ENCODE measurements at regions not wholly inside any gene's neighbourhood (a gene's known extent, or its start where the extent isn't known, plus 50 kb on each side); places are given as distances from the start of the nearest gene placed in this dataset.

DNA sequence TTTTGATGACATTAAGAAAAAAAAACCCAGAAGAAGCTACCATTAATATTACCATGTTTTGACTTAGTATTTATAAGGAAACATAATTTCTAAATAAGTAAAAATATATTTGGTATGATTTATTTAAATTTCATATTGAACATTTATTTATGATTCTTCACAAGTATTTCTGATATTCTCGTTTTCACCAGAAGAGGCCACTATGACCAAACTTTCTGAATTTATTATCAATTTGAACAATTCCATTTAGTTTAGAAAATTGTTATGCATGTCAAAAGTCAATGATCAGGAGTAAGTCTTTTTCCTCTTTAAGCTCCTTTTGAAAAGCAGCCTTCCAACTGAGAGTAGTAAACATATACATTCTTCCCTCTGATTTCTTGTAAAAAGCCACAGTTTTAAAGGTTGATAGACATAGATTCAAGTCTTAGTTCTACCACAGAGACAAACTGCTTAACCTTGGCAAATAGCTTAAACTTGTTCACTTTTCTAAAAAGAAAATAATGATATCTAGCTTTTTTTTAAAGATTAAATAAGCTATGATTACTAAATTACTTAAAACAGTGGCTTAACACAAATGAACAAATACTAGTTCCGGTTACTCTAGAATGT is 329.9 kb downstream of the TRIB2 start:
- H3K4me1 ChIP-seq: no peaks in the 10 kb centered on the region
- no peak for TF ChIP-seq POLR2A (IDR thresholded peaks at IDR 0.05)
- TF ChIP-seq, protein P1, sequence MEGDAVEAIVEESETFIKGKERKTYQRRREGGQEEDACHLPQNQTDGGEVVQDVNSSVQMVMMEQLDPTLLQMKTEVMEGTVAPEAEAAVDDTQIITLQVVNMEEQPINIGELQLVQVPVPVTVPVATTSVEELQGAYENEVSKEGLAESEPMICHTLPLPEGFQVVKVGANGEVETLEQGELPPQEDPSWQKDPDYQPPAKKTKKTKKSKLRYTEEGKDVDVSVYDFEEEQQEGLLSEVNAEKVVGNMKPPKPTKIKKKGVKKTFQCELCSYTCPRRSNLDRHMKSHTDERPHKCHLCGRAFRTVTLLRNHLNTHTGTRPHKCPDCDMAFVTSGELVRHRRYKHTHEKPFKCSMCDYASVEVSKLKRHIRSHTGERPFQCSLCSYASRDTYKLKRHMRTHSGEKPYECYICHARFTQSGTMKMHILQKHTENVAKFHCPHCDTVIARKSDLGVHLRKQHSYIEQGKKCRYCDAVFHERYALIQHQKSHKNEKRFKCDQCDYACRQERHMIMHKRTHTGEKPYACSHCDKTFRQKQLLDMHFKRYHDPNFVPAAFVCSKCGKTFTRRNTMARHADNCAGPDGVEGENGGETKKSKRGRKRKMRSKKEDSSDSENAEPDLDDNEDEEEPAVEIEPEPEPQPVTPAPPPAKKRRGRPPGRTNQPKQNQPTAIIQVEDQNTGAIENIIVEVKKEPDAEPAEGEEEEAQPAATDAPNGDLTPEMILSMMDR (IDR thresholded peaks at IDR 0.05): peak in 3 of 5 experiments; percentile 9 to 23 (median 19)
- 50 to 54% methylated on average over 2 of the region's 2 CpGs for WGBS, 2 donors

DNA sequence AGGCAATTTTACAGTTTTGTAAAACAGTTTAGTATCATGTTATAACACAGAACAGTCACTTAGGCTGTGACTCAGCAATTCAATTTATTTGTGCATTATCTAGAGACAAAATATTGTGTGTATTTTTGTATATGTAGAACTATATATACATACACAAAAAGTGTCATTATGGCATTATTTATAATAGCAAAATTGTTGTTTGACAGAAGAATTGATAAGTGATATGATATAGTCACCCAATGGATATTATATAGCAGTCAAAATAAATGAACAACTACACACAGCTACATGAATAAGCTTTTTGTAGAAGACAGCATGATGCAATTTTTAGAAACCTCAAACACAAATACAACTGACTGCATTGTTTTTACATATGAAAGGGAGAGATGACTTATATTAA is 334.0 kb downstream of the TRIB2 start:
- TF ChIP-seq, protein P1 (IDR thresholded peaks at IDR 0.05): no peak
- TF ChIP-seq EP300 (IDR thresholded peaks at IDR 0.05): no peak
- no peak for TF ChIP-seq POLR2A (IDR thresholded peaks at IDR 0.05)
- DNase-seq (ENCODE audit: low spot score in 2 of 2): no peak
- no peaks in the 10 kb centered on the region for H3K27me3 ChIP-seq
- no peaks in the 10 kb centered on the region for H3K4me1 ChIP-seq
- no peaks in the 10 kb centered on the region for H3K9me3 ChIP-seq
- no peaks in the 10 kb centered on the region for H3K36me3 ChIP-seq
- no peak overlapping the region for H3K4me3 ChIP-seq
- H3K27ac ChIP-seq: no peak overlapping the region

More for the DNA sequence above, 329.9 kb downstream of the TRIB2 start:
- Histone ChIP-seq H3K27ac (no peak overlapping the region), H3K27me3 (no peaks in the 10 kb centered on the region), H3K4me3 (no peak overlapping the region), H3K36me3 (no peaks in the 10 kb centered on the region), H3K9me3 (peaks cover 0 to 3% (median 0%) of the 10 kb centered on the region in 4 donors)
- DNase-seq (ENCODE audit: low spot score in 2 of 2): no peak

DNA sequence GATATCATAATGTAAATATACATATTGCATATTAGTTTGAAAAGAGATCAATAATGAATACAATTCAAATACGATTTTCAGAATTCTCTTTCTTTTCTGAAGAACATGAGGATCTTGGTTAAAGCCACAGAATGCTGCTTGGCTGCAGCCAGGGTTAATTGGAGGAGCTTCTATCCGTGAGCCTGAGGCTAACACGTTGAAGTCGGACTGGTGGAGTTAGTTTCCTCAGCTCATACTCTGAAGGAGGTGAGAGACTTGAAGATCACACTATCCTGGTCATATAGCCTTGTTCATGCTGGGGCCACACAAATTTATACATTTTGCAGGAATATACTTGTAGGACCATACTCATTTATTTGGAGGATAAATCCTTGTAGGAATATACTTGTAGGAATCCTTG is 335.8 kb downstream of the TRIB2 start:
- no peak for DNase-seq (ENCODE audit: low spot score in 2 of 2)
- Histone ChIP-seq H3K27me3 (no peaks in the 10 kb centered on the region), H3K9me3 (no peaks in the 10 kb centered on the region), H3K4me1 (no peaks in the 10 kb centered on the region), H3K4me3 (no peak overlapping the region), H3K27ac (no peak overlapping the region), H3K36me3 (no peaks in the 10 kb centered on the region)
- 46 to 48% methylated on average over 4 of the region's 4 CpGs for whole genome bisulfite sequencing, 2 donors
- TF ChIP-seq POLR2A (IDR thresholded peaks at IDR 0.05) (no peak), EP300 (IDR thresholded peaks at IDR 0.05) (no peak)
- TF ChIP-seq, protein P1 (IDR thresholded peaks at IDR 0.05): no peak

DNA sequence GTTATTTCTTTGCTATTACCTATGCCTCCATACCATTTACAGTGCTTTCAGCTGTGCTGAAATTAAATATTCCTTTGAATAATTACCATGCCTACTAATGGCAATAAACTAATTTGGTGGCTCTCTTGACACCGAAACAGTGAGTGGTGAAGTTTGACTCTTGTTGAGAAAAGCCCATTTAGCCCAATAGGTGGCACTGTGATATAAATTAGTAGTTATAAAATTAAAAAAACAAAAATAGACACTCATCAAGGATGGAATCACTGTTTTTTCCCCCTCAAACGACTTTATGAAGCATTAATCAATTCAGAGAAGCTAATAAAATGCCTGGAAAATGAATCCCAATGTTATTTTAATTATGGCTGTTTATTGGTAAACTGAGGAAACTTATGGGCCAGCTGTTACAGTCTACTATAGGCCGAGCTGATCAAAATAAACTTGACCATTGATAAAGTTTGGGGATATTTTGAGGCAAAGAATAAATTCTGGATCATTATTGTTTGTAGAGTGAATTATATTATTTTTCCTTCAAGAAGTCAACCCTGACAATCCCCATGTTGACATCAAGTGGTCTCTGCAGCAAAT is 339.6 kb downstream of the TRIB2 start:
- H3K36me3 ChIP-seq: no peaks in the 10 kb centered on the region
- TF ChIP-seq, protein P1 (IDR thresholded peaks at IDR 0.05): peak in 3 of 5 experiments; percentile 6 to 24 (median 14)
- no peak for TF ChIP-seq EP300 (IDR thresholded peaks at IDR 0.05)
- no peaks in the 10 kb centered on the region for H3K4me1 ChIP-seq
- H3K9me3 ChIP-seq: no peaks in the 10 kb centered on the region
- no peak overlapping the region for H3K27ac ChIP-seq
- no peaks in the 10 kb centered on the region for H3K27me3 ChIP-seq
- DNase-seq (ENCODE audit: low spot score in 2 of 2): no peak
- no peak overlapping the region for H3K4me3 ChIP-seq
- 47 to 49% methylated on average over 3 of the region's 3 CpGs for WGBS, 2 donors

DNA sequence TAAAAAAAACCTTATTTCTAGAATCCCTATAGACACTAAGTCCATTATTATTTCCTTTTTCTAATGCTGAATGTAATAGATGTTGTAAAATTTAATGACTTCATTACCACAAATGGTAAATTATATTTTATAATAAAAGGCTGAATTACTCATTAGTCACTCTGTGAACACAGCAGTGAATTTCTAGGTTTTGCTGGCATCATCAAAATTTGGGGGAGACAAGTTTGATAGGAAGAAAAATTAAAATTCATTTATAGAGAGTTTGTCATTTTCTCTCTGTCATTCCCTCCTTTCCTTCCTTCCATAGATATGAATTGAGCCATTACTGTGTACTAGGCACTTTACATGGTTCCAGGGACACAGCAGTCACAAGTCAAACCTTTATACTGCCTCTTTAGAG is 340.9 kb downstream of the TRIB2 start:
- no peak for DNase-seq (ENCODE audit: low spot score in 2 of 2)
- no peaks in the 10 kb centered on the region for H3K27me3 ChIP-seq
- H3K4me3 ChIP-seq: no peak overlapping the region
- H3K9me3 ChIP-seq: no peaks in the 10 kb centered on the region
- TF ChIP-seq, protein P1 (IDR thresholded peaks at IDR 0.05): no peak
- TF ChIP-seq POLR2A (IDR thresholded peaks at IDR 0.05): no peak
- no peak for TF ChIP-seq EP300 (IDR thresholded peaks at IDR 0.05)
- H3K4me1 ChIP-seq: no peaks in the 10 kb centered on the region
- no peaks in the 10 kb centered on the region for H3K36me3 ChIP-seq
- no peak overlapping the region for H3K27ac ChIP-seq

All from tibial nerve (tissue), 4 donors.